GM10248 (cell line): ENCODE measurements at regions not wholly inside any gene's neighbourhood (a gene's known extent, or its start where the extent isn't known, plus 50 kb on each side); places are given as distances from the start of the nearest gene placed in this dataset.
"Not testable (repeated sequence)": the region's sequence is repeated elsewhere in the genome, so short reads cannot be mapped to it uniquely, and the experiment has no call there.

Experiments
- CTCF ChIA-PET: fragments of 300-600 bp; sonication (Branson Sonifier 250); formaldehyde crosslinking; extraction: SDS; loops from one replicate; lab custom pipeline; 2021; ENCODE audit warnings: antibody characterized with exemption; lab: Yijun Ruan, JAX
- POLR2A ChIA-PET: fragments of 350-650 bp; sonication (Branson Sonifier 250); formaldehyde crosslinking; extraction: SDS; loops from one replicate; lab custom pipeline; 2020; ENCODE audit warnings: antibody characterized with exemption; lab: Yijun Ruan, JAX
- DNase-seq: peaks from one replicate; pipeline ENCODE4 v3.0.0; 2012; ENCODE audit errors: extremely low spot score
- CTCF ChIP-seq: IDR thresholded peaks from 2 replicates; pipeline ENCODE4 v1.5.1; 2012; ENCODE audit warnings: mild to moderate bottlenecking, low read depth; ENCODE audit errors: extremely low read depth, missing control alignments, control extremely low read depth

- no peak for DNase-seq
- ChIA-PET POLR2A (no interaction called here), CTCF (no interaction called here)
- TF ChIP-seq CTCF: no peak
Measured at GRCh38 chr14:89674936-89675335, 257.9 kb upstream of the FOXN3 start.

GRCh38 chr14:89674240-89674639 is 257.2 kb upstream of the FOXN3 start:
- CTCF ChIA-PET: interaction anchor here (1.2 kb wide), 1 partner anchor 14 kb away, joined by 3 read pairs; no protein-coding TSS in a partner anchor
- DNase-seq: no peak
- POLR2A ChIA-PET: no interaction called here
- TF ChIP-seq CTCF: no peak

GRCh38 chr14:89673512-89674225 is 256.6 kb upstream of the FOXN3 start:
- CTCF ChIA-PET: interaction anchor here (1.2 to 1.4 kb wide), 2 partner anchors 14 to 35 kb away, joined by 3 read pairs; no protein-coding TSS in a partner anchor
- POLR2A ChIA-PET: no interaction called here
- DNase-seq: no peak
- no peak for TF ChIP-seq CTCF

GRCh38 chr14:89672636-89673511 is 255.8 kb upstream of the FOXN3 start:
- no peak for TF ChIP-seq CTCF
- ChIA-PET CTCF (interaction anchor here (1.2 to 1.4 kb wide), 2 partner anchors 13 to 34 kb away, joined by 3 read pairs; no protein-coding TSS in a partner anchor), POLR2A (no interaction called here)
- no peak for DNase-seq

GRCh38 chr14:89669193-89669592 is 252.2 kb upstream of the FOXN3 start:
- ChIA-PET POLR2A (no interaction called here), CTCF (no interaction called here)
- DNase-seq: no peak
- no peak for TF ChIP-seq CTCF

- ChIA-PET CTCF (interaction anchor here (1.0 to 1.4 kb wide), 3 partner anchors 9 to 31 kb away, joined by 3 to 4 read pairs (median 3); no protein-coding TSS in a partner anchor), POLR2A (no interaction called here)
- no peak for DNase-seq
- no peak for TF ChIP-seq CTCF
Measured at GRCh38 chr14:89667983-89668382, 250.9 kb upstream of the FOXN3 start.

GRCh38 chr14:89665300-89666081 is 248.5 kb upstream of the FOXN3 start:
- DNase-seq, POLR2A ChIA-PET: not testable (repeated sequence)
- CTCF ChIA-PET: interaction anchor here (1.3 kb wide), 1 partner anchor 24 kb away, joined by 4 read pairs; no protein-coding TSS in a partner anchor
